Right atrium auricular region (tissue), 2 donors: ENCODE measurements at regions not wholly inside any gene's neighbourhood (a gene's known extent, or its start where the extent isn't known, plus 50 kb on each side); places are given as distances from the start of the nearest gene placed in this dataset.

Experiments used
- DNase-seq: peaks from one replicate; pipeline ENCODE4 v3.0.0-alpha.2; 2019; ENCODE audit warnings: low spot score
- H3K27ac ChIP-seq, 2 donors: fragments of 200-600 bp; sonication (generic); 1 replicate in 1 of 2; 2 replicates in 1 of 2; pipeline ENCODE4 v1.5.1; 2016 to 2019
- H3K27me3 ChIP-seq, 2 donors: fragments of 200-600 bp; sonication (generic); one replicate each; pipeline versions ENCODE4 v1.5.1 to v1.6.0; 2017 to 2019
- H3K36me3 ChIP-seq: fragments of 200-600 bp; sonication (generic); one replicate; pipeline ENCODE4 v1.5.1; 2016
- H3K4me1 ChIP-seq, 2 donors: fragments of 200-600 bp; sonication (generic); one replicate each; pipeline versions ENCODE4 v1.5.1 to v1.6.0; 2017 to 2019
- H3K4me3 ChIP-seq, 2 donors: fragments of 200-600 bp; sonication (generic); 1 replicate in 1 of 2; 2 replicates in 1 of 2; pipeline ENCODE4 v1.5.1; 2017 to 2019; ENCODE audit warnings: mild to moderate bottlenecking in 1 of 2, moderate library complexity in 1 of 2
- H3K9me3 ChIP-seq, 2 donors: fragments of 200-600 bp; sonication (generic); one replicate each; pipeline ENCODE4 v1.5.1; 2019
- TF ChIP-seq, protein P1 (sequence below), 2 donors: fragments of 200-600 bp; sonication (generic); IDR thresholded peaks; one replicate each; pipeline ENCODE4 v1.5.1; 2019; ENCODE audit warnings: antibody characterized with exemption in 2 of 2

DNA sequence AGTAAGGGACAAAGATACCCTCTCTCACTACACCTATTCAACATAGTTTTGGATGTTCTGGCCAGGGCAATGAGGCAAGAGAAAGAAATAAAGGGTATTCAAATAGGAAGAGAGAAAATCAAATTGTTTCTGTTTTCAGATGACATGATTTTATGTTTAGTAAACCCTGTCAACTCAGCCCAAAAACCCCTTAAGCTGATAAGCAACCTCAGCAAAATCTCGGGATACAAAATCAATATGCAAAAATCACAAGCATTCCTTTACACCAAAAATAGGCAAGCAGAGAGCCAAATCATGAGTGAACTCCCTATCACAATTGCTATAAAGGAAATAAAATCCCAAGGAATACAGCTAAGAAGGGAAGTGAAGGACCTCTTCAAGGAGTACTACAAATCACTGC lies 1130.7 kb upstream of the PIK3C3 start:
- Histone ChIP-seq H3K27ac (no peak overlapping the region), H3K9me3 (no peaks in the 10 kb centered on the region), H3K36me3 (no peaks in the 10 kb centered on the region), H3K4me1 (no peaks in the 10 kb centered on the region), H3K4me3 (no peak overlapping the region), H3K27me3 (no peaks in the 10 kb centered on the region)
- DNase-seq = no peak
- TF ChIP-seq, protein P1, sequence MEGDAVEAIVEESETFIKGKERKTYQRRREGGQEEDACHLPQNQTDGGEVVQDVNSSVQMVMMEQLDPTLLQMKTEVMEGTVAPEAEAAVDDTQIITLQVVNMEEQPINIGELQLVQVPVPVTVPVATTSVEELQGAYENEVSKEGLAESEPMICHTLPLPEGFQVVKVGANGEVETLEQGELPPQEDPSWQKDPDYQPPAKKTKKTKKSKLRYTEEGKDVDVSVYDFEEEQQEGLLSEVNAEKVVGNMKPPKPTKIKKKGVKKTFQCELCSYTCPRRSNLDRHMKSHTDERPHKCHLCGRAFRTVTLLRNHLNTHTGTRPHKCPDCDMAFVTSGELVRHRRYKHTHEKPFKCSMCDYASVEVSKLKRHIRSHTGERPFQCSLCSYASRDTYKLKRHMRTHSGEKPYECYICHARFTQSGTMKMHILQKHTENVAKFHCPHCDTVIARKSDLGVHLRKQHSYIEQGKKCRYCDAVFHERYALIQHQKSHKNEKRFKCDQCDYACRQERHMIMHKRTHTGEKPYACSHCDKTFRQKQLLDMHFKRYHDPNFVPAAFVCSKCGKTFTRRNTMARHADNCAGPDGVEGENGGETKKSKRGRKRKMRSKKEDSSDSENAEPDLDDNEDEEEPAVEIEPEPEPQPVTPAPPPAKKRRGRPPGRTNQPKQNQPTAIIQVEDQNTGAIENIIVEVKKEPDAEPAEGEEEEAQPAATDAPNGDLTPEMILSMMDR (IDR thresholded peaks at IDR 0.05) = no peak

DNA sequence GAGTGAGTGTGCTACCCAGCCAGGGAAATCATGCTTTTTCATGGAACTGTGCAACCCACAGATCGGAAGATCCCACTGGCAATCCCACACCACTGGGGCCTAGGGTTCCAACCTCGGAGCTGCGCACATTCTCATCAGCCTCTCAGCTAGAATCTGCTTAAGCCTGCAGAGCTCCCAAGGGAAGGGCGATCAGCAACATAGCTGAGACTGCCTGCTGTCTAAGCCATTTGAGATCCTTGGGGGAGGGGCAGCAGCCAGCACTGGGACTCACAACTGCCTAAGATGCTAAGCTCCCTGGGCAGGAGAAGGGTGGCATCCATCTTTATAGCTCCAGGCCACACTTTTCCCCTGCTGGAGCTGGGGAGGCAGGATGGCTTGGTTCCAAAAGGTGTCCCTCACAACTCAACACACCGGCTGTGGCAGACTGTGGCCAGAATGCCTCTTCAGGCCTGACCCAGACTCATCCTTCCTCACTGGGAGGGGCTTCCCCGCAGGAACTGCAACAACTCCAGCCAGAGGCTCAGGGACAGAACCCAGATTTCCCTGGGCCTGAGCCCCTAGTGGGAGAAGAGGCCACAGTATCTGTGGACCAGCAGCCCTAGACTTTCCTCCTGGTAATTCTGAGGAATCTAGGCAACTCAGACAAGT lies 1133.3 kb upstream of the PIK3C3 start:
- Histone ChIP-seq H3K9me3 (no peaks in the 10 kb centered on the region), H3K4me1 (no peaks in the 10 kb centered on the region), H3K27me3 (no peaks in the 10 kb centered on the region), H3K27ac (no peak overlapping the region), H3K4me3 (no peak overlapping the region), H3K36me3 (no peaks in the 10 kb centered on the region)
- TF ChIP-seq, protein P1 (IDR thresholded peaks at IDR 0.05) = no peak
- DNase-seq = no peak

DNA sequence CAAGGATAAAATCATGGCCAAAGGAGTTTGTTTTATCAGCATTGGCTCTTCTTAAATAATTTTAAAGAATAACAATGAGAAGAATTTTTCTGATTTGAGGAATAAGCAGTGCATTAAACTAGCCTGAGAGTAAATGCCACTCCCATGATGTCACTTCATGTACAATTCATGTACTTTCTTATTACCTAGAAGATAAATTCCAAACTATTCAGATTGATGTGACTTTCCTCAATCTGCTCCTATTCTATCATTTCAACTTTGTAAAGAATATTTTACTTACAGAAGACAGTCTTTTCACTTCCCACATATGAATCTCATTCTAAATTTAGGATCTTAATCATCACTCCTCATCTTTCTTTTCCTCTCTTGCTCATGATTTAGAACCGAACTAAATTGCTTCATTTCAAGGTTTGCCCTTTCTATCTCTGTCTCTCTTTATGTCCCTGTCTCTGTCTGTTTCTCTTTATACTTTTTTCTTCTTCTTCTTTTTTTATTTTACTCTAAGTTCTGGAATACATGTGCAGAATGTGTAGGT lies 1142.0 kb upstream of the PIK3C3 start:
- no peaks in the 10 kb centered on the region for H3K36me3 ChIP-seq
- DNase-seq = no peak
- no peaks in the 10 kb centered on the region for H3K4me1 ChIP-seq
- H3K27me3 ChIP-seq = no peaks in the 10 kb centered on the region
- H3K27ac ChIP-seq = no peak overlapping the region
- TF ChIP-seq, protein P1 (IDR thresholded peaks at IDR 0.05) = no peak
- H3K4me3 ChIP-seq = no peak overlapping the region
- no peaks in the 10 kb centered on the region for H3K9me3 ChIP-seq

DNA sequence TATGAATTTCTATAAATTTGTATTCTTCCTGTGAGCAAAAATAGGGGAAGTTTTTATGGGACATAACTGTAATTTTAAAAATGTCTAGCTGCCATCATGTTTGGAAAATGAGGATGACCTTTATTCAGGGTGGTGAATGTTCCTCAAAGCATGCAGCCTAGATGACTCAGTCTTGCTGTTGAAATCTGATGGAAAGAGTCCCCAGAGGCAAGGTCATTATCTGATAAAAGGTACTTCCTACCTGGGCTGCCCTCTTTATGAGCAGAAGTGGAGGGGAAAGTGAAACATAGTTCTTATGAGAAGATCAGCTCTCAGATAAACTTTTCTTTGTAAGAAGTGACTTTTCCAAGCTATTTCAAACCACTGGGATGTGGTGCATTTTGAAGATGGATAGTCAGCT lies 1144.7 kb upstream of the PIK3C3 start:
- DNase-seq = no peak
- Histone ChIP-seq H3K4me1 (no peaks in the 10 kb centered on the region), H3K9me3 (no peaks in the 10 kb centered on the region), H3K4me3 (no peak overlapping the region), H3K36me3 (no peaks in the 10 kb centered on the region), H3K27ac (no peak overlapping the region), H3K27me3 (no peaks in the 10 kb centered on the region)
- TF ChIP-seq, protein P1 (IDR thresholded peaks at IDR 0.05) = no peak

DNA sequence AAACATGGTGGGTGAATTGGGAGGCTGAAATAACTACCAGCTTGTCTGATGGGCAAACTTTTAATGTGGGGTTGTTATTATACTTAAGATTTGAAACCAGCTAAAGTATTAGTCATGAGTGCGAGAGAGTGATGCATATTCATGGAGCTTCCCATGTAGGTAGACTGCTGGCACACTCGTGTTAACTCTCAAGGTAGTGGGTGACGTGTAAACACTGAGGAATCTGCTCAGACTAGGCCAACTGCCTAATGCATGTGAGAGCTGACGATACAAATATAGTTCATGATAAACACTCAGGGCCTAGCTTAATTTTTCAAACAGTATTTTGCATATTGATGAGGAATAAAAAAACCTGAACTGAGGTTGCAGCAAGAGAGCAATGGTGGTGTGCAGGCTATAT lies 1165.7 kb upstream of the PIK3C3 start:
- Histone ChIP-seq H3K27ac (no peak overlapping the region), H3K4me3 (no peak overlapping the region), H3K36me3 (no peaks in the 10 kb centered on the region), H3K27me3 (no peaks in the 10 kb centered on the region), H3K4me1 (no peaks in the 10 kb centered on the region), H3K9me3 (peaks cover 0 to 10% of the 10 kb centered on the region in 2 donors)
- TF ChIP-seq, protein P1 (IDR thresholded peaks at IDR 0.05) = no peak
- no peak for DNase-seq
